SIG-M5 treated with dmso at 0.1 percent for 504 hours (cell line): ENCODE measurements at regions not wholly inside any gene's neighbourhood (a gene's known extent, or its start where the extent isn't known, plus 50 kb on each side); places are given as distances from the start of the nearest gene placed in this dataset.

Experiments used
- DNase-seq: peaks from one replicate; lab custom pipeline; 2025; ENCODE audit not compliant: unreplicated experiment; lab: John Stamatoyannopoulos, UW

DNA sequence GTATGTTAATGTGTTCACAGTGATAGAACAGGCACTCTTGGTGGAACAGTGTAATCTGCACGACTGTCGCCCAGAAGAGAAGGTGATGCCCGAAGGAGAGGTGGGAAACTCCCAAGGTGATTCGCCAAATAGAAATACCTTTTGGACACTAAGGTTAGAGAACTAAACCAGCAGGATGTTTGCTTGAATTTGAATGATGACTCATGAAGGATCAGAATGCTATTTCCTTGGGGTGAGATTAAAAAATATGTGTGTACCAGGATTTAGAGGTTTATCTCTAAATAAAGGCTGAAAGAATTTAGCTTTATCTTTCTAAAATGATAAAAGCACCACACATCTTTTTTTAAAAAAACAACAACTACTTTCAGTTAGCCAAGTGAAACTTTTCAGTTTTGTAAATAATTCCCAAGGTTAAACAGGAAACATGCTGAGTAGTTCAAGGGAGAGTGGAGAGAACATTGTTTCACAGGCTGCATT, 297.4 kb upstream of the TAS2R1 start:
- DNase-seq, result no peak

GRCh38 chr5:9927106-9927505, 297.0 kb upstream of the TAS2R1 start:
- no peak for DNase-seq

DNA sequence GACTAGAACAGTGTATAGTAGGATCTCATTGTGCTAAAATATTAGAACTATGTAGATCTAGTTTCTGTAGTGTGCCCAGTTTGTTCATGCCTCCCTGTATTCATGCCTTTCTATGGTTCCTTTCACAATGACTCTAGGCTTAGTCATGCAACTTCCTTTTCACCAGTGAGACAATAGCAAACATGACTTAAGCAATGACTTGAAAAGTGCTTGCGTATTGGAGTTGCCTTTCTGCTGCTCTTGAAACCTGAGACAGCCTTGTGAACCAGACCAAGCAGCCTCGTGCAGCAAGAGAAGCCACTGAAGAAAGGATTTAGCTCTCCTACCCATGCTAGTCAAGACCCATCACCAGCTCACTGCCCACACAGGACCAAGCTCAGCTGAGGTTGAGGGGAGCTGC, 294.5 kb upstream of the TAS2R1 start:
- DNase-seq, result peak; percentile 81

- DNase-seq, result no peak
Measured at GRCh38 chr5:9922719-9923118, 292.6 kb upstream of the TAS2R1 start.

DNA sequence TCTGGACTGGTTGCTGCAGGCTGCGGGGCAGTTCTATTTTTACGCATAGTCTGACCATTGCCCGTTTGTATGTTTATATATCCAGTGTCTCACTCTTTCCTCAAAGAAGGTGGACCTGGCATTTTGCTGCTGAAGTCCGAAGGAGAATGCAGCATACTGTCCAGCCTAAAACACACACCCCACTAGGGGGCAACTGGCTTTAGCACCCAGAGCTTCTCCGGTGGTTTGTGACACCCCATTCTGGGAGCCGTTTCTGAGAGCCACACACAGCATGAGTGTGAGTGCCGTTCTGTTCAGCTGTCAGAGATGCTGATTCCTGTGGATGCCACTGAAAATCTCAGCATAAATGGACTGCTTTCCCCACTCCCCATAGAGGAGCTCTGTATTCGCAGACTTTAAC, 290.5 kb upstream of the TAS2R1 start:
- DNase-seq, result no peak

- no peak for DNase-seq
Measured at GRCh38 chr5:9919306-9920030, 289.3 kb upstream of the TAS2R1 start.

DNA sequence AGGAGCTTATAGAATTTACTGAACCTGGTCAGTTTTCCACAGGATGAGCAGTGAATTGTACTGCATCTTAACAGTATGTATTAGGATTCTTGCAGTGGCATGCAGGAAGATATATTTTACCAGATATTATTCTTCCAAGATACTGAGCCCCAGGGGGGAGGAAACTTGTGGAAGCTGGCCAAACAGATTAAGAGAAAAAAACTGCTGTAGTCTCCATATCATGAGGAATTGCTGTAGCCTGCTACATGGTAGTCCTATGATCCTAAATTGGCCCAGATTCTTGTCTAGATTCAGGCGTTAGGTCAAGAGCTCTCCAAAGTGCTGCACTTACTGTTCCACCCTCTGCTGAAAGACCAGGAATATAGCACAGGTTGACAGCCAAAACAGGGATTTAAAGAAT, 275.5 kb upstream of the TAS2R1 start:
- DNase-seq, result no peak

DNA sequence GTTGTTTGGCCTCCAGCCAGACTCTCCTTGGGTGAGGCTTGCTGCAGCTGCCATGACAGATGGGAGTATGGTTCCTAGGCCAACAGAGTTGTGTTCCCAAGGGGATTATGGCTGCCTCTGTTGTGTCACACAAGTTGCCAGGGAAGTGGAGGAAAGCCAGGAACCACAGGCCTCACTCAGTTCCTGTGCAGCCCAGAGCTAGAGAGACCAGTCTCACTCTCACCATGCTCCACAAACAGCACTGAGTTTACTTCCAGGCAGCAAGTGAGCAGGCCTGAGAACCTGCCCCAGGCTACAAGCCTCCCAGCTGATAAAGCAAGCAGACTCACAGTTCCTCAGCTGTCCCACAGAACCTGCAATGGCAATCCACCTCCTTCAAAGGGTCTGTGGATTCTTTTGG, 273.6 kb upstream of the TAS2R1 start:
- no peak for DNase-seq

GRCh38 chr5:9898319-9898718, 268.2 kb upstream of the TAS2R1 start:
- no peak for DNase-seq

GRCh38 chr5:9895302-9895645, 265.1 kb upstream of the TAS2R1 start:
- no peak for DNase-seq

DNA sequence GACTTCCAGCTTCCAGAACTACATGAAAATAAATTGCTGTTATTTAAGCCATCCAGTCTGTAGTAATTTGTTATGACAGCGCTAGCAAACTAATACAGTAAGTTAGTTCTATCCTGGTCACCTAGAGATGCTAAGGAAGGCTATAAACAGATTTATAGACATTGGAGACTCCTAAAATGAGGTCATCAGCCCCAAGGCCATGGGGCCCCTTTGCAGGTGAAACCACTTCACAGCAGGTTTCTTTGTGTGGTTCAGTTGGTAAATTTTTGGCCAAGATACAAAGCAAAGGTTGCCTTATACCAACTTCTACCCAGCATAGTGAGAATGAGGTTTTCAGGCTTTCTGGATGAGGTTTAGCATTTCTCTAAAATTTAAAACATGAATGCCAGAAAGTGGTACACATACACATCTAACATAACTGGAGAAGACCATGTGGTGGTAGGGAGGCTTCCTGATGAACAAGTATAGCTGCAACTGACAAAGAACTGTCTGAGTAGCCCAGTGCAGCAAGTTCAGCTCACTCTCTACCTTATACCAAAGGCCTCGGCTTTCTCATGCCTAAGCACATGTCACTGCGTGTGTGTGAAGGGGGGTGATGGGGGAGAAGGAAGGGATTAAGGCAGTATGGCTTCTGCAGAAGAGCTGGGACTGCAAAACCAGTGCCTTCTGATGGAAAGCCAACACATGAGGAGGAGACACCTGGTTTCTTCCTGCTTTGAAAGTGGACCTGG, 264.6 kb upstream of the TAS2R1 start:
- DNase-seq, result no peak

GRCh38 chr5:9892696-9893095, 262.5 kb upstream of the TAS2R1 start:
- no peak for DNase-seq

DNA sequence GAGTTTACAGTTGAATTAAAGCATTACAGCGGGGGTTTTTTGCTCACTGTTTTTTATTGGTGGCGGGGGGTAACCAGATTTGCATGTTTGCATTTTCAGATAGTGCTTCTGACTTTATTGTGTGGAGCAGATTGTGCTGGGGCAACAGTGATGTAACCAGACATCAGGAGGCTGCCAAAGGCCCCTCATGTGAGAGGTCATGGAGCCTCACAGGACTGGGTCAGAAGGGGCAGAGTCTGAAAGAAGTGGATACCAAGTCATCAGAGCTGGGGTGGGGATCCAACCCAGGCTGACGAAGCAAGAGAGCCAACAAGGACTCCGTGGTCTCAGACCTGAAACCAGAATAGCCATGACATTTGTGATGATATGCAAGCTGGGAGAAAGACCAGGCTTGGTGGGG, 259.4 kb upstream of the TAS2R1 start:
- no peak for DNase-seq

GRCh38 chr5:9888501-9888901, 258.4 kb upstream of the TAS2R1 start:
- no peak for DNase-seq

DNA sequence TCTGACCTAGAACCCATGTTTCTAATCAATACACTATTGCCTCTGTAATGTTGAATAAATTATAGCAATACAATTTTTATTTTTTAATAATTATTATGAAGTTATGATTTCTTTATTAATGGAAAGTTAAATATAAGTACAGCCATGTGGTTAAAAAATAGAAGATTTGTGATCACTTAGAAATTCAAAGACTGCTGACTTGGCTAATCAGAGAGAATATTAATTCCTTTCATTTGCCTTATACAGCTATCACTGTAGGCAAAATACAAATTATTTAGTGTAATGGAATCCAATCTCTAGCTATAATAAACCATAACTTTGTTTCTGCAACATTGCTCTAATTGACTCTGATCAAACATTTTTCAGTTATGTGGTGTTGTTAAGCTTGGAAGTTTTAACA, 255.0 kb upstream of the TAS2R1 start:
- DNase-seq, result no peak

- DNase-seq, result no peak
Measured at GRCh38 chr5:9878206-9878605, 248.1 kb upstream of the TAS2R1 start.

GRCh38 chr5:9877488-9877887, 247.3 kb upstream of the TAS2R1 start:
- DNase-seq, result no peak

DNA sequence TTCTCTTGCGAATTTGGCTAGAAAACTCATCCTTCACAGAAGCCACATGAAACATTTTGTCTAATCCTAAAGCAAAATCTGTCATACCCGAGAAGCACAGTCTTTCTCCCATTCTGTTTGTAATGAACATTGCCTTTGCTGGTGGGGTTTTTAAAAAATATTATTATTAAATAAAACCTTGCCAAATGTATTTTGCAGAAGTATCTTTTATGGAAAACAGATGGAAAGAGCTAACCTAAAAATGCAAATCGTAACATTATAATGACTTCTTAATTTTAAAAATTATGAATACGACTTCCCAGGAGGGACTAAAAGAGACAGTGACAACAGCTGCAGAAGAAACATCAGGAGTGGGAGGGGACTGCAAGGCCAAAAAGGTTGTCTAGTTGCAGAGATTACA, 246.3 kb upstream of the TAS2R1 start:
- no peak for DNase-seq

GRCh38 chr5:9869616-9870288, 239.6 kb upstream of the TAS2R1 start:
- no peak for DNase-seq

- no peak for DNase-seq
Measured at GRCh38 chr5:9865574-9865973, 235.4 kb upstream of the TAS2R1 start.

GRCh38 chr5:9864791-9865190, 234.6 kb upstream of the TAS2R1 start:
- no peak for DNase-seq

DNA sequence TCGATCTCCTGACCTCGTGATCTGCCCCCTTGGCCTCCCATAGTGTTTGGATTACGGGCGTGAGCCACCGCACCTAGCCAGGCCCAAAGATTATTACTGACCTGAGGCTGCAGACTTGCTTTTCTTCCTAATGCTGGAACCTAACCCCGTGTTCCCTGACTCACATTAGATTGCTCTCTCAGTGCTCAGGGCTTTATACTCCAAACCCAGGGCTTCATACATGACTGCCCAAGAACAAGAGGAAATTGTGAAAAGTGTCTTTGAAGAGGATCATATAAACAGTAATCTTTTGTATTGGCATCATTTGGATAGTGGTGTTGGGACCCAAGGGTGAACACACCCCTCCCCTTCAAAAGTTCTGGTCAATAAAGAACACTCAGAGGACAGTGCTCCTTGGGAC, 233.3 kb upstream of the TAS2R1 start:
- no peak for DNase-seq
